ENCODE measurements at regions not wholly inside any gene's neighbourhood (a gene's known extent, or its start where the extent isn't known, plus 50 kb on each side); places are given as distances from the start of the nearest gene placed in this dataset.
"Not testable (repeated sequence)": the region's sequence is repeated elsewhere in the genome, so short reads cannot be mapped to it uniquely, and the experiment has no call there.

GRCh38 chr4:12173496-12173895 is 744.8 kb upstream of the HS3ST1 start:
- no peak for DNase-seq (ENCODE audit: low read depth)

- no peak for DNase-seq (ENCODE audit: low read depth)
Observed at GRCh38 chr4:12172198-12172973, 743.7 kb upstream of the HS3ST1 start.

DNA sequence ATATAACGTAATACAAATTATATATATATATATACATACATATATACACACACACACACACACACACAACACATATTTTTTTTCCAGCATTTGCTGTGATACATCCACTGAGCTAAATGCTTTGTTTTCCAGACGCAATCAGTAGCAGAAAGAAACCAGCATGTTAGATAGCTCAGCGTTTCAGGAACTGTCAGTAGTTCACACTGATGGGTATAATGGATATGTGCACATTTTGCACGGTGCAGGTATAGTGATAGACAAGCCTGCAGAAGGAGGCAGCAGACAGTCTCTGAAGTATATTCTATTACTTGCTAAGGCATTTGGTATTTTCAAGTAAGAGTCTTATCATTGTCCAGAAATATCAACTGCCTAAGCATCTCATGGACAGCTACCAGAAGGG is 741.6 kb upstream of the HS3ST1 start:
- no peak for DNase-seq (ENCODE audit: low read depth)

DNA sequence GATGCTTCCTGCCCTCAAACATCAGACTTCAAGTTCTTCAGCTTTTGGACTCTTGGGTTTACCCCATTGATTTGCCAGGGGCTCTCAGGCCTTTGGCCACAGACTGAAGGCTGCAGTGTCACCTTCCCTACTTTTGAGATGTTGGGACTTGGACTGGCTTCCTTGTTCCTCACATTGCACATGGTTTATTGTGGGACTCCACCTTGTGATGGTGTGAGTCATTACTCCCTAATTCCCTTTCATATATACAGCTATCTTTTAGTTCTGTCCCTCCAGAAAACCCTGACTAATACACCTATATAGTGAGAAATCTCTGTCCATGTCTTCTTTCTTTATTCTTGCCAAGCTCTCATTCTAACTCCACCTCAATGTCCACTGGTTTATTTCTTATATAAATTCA is 736.9 kb upstream of the HS3ST1 start:
- no peak for DNase-seq (ENCODE audit: low read depth)

DNA sequence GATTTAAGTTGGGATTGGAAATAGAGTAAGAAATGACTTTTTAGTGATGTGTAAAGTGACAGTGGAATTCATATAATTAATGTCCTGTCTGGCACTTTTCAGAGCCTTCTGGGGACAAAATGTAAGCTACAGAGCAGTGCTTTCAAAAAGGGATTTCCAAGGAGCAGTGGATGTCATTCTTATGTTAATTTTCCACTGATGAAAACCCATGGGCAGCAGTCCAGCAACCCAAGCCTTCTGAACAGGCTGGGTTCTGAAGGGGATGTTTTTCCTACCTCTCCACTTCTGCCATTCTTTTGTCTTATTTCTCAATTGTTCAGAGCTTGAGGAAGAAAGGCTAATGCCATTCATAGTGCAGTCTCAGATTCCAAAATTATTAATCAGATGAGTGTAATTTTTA is 717.6 kb upstream of the HS3ST1 start:
- no peak for DNase-seq (ENCODE audit: low read depth)

DNA sequence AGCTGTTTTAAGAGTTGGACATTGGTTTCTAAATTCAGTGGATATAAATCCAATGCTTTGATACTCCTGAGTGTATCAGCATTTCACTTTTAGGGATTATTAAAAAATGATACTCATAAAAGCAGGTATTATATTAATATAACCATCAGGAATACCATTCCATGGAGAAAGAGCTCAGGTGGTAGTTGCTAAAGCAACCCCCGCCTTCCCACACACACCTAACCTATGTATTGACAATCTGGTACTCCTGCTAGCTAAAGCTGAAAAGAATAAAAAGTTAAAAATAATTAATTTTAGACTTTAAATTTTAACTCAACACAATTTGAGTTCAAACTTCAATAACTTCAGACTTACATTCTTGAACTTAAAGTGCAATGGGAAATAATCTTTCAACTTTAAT is 717.1 kb upstream of the HS3ST1 start:
- no peak for DNase-seq (ENCODE audit: low read depth)

GRCh38 chr4:12145106-12145505 is 716.4 kb upstream of the HS3ST1 start:
- no peak for DNase-seq (ENCODE audit: low read depth)

- DNase-seq (ENCODE audit: low read depth), result no peak
Observed at GRCh38 chr4:12144051-12144450, 715.4 kb upstream of the HS3ST1 start.

DNA sequence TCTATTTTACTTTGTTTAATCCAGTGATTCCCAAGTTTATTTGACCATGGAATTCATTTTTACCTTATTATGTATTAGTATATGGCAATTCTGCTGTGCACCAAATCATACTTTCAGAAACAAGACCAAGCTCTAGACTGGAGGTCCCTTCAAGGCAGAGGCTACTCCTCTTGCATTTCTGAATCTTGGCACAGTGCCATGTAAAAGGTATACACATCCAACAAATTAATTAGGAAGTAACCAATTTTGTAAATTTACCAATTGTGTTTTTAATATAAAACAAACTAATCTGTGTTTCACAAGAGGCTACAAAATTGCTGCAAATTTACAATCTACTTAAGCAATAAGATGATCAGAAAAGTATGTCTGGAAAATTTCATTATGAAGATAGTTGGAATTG is 712.2 kb upstream of the HS3ST1 start:
- DNase-seq (ENCODE audit: low read depth), result no peak

DNA sequence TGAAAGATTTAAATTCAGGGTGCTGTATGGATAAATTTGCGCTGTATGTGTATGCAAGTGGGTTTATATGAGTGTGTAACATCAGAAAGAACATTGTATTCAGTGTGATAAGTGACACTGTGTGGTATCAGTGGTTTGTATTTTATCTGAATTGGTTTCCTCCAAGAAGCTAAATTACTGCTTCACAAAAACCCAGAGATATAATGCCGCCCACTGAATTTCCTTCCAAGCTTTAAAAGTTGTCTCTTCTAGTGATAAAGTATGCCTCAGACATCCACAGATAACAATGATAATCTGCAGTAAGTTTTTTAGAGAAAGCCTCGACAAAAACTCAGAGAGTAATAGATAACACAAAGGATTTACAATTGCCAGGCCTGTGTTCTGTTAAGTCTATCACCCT is 710.6 kb upstream of the HS3ST1 start:
- no peak for DNase-seq (ENCODE audit: low read depth)

DNA sequence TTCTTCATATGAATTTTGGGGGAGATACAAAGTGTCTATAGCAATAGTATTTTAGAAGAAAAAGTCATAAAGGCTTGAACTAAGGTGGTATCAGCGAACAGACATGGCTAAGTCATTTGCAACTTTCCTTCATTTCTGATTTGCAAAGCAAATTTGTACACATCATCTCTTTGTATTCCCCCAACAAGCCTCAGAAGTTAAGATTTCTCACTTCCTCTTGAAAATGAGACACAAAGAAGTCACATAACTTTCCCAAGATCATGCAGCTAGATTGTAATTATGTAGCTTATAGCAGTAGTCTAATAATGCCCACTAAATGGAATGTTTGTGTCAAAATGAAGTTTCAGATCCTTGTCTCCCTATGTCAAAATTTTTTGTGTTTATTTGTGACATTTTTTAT is 709.8 kb upstream of the HS3ST1 start:
- no peak for DNase-seq (ENCODE audit: low read depth)

- DNase-seq (ENCODE audit: low read depth), result no peak
Observed at GRCh38 chr4:12137575-12137974, 708.9 kb upstream of the HS3ST1 start.

DNA sequence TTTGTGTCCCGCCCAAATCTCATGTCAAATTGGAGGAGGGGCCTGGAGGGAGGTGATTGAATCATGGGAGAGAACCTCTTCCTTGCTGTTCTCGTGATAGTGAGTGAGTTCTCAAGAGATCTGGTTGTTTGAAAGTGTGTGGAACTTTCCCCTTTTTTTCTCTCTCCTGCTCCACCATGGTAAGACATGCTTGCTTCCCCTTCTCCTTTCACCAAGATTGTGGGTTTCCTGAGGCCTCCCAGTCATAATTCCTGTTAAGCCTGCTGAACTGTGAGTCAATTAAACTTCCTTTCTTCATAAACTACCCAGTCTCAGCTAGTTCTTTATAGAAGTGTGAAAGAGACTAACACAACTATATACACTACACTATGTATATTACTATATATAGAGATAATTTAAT is 697.8 kb upstream of the HS3ST1 start:
- no peak for DNase-seq (ENCODE audit: low read depth)

DNA sequence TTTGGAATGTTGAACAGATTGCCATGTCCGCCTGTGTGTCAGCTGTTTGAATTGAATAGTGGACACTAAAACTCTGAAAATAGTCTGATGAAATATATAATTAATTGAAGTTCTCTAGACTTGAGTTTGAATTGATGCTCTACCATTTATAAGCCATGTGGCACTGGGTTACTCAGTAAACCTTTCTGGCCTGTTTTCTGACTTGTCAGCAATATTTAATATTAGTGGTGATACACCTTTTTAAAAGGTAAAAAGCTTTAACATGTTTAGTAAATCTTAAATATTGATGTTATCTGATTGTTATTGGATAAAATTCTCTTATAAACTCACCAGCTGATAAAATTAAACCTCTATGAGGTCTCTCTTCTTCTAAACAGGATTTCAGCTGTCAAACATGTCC is 695.4 kb upstream of the HS3ST1 start:
- no peak for DNase-seq (ENCODE audit: low read depth)

- DNase-seq (ENCODE audit: low read depth), result no peak
Observed at GRCh38 chr4:12123707-12124106, 695.0 kb upstream of the HS3ST1 start.

DNA sequence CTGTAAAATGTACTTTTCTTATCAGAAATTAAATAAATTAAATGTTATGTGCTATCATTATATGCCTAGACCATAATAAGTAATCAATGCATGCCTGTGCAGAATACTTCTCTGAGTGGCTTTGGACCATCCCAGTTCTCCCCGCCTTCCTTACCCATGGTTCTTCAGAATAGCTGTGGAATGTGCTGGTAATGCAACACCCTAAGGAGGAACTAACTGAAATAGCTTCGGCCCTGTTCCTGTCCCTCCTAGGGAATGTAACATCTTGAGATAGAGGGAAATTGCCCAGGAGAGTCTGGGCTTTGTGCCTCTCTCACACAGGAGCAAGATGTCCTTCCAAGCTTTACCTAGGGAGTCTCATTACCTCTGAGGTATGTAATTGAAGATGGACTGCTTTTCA is 693.6 kb upstream of the HS3ST1 start:
- no peak for DNase-seq (ENCODE audit: low read depth)

DNA sequence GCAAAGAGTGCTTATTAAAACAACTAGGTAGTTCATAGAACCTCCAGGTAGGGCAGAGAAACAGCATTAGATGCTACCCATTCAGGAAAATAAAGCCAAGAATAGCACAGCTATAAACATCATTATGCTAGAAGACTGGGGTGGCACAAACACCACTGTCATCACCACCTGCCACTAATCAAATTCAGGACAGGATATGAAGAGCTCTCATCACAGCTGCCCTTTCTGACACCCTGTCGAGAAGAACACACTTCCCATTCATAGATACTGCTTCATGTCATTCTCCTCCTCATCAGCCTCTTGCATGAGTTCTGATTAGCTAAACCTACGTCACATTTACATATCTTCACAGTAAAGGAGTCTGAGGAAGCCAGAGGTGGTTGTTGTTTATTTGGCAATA is 692.3 kb upstream of the HS3ST1 start:
- no peak for DNase-seq (ENCODE audit: low read depth)

GRCh38 chr4:12118651-12119213 is 690.0 kb upstream of the HS3ST1 start:
- no peak for DNase-seq (ENCODE audit: low read depth)

GRCh38 chr4:12116009-12116552 is 687.4 kb upstream of the HS3ST1 start:
- no peak for DNase-seq (ENCODE audit: low read depth)

DNA sequence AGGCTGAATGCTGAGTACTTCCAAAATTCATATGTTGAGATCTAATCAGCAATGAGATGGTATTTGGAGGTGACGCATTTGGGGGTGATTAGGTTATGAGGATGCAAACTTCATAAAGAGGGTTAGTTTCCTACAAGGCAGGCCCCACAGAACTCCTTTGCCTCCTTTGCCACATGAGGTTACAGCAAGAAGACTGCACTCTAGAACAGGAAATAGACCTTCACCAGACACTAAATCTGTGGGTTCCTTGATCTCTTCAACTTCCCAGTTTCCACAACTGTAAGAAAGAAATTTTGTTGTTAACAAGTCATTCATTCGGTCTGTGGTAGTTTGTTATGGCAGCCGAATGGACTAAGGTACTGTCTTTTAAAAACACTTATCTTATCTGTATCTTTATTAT is 681.9 kb upstream of the HS3ST1 start:
- DNase-seq (ENCODE audit: low read depth), result no peak

- DNase-seq (ENCODE audit: low read depth), result not testable (repeated sequence)
Observed at GRCh38 chr4:12109056-12109455, 680.4 kb upstream of the HS3ST1 start.

- no peak for DNase-seq (ENCODE audit: low read depth)
Observed at GRCh38 chr4:12105519-12105918, 676.8 kb upstream of the HS3ST1 start.

GRCh38 chr4:12089920-12090319 is 661.2 kb upstream of the HS3ST1 start:
- DNase-seq (ENCODE audit: low read depth), result not testable (repeated sequence)

- no peak for DNase-seq (ENCODE audit: low read depth)
Observed at GRCh38 chr4:12084690-12085089, 656.0 kb upstream of the HS3ST1 start.
